H1 (cell line): ENCODE measurements at regions not wholly inside any gene's neighbourhood (a gene's known extent, or its start where the extent isn't known, plus 50 kb on each side); places are given as distances from the start of the nearest gene placed in this dataset.

Experiments used
- CTCF ChIA-PET: fragments of 300-600 bp; sonication (Branson Sonifier 250); formaldehyde crosslinking; loops from one replicate; lab custom pipeline; 2021; ENCODE audit not compliant: partially characterized antibody; lab: Charles Lee
- POLR2A ChIA-PET: fragments of 300-600 bp; sonication (Branson Sonifier 250); formaldehyde crosslinking; loops from one replicate; lab custom pipeline; 2021; ENCODE audit warnings: inconsistent platforms; ENCODE audit not compliant: partially characterized antibody; lab: Charles Lee
- DNase-seq, 2 experiments: peaks; one replicate each; pipeline versions ENCODE4 v3.0.0 to v3.0.0-alpha.2; 2010 to 2022; ENCODE audit warnings: low spot score in 2 of 2, low read depth in 1 of 2, mixed read lengths in 1 of 2
- FAIRE-seq: peaks from 2 replicates; lab custom pipeline; 2011; peaks lifted over from hg19 to GRCh38; lab: Jason Lieb, UNC
- H2AFZ ChIP-seq: 2 replicates; pipeline ENCODE4 v1.8.1; 2012; ENCODE audit warnings: low read length, inconsistent platforms
- H2AK5ac ChIP-seq: 2 replicates; pipeline ENCODE4 v1.6.1; 2013; ENCODE audit warnings: low read depth, low read length
- H2BK120ac ChIP-seq: replicated peaks from 2 replicates; pipeline ENCODE3; 2013; ENCODE audit warnings: low read depth, low read length, inconsistent platforms
- H2BK12ac ChIP-seq: 2 replicates; pipeline ENCODE4 v1.6.1; 2013; ENCODE audit warnings: low read depth, low read length
- H2BK15ac ChIP-seq: 2 replicates; pipeline ENCODE4 v1.6.1; 2013; ENCODE audit warnings: low read length
- H2BK20ac ChIP-seq: 2 replicates; pipeline ENCODE4 v1.6.1; 2013; ENCODE audit warnings: low read length
- H2BK5ac ChIP-seq: 2 replicates; pipeline ENCODE4 v1.6.1; 2013; ENCODE audit warnings: low read depth, low read length
- H3K14ac ChIP-seq: 2 replicates; pipeline ENCODE4 v1.6.1; 2013; ENCODE audit warnings: inconsistent platforms; ENCODE audit not compliant: insufficient read length
- H3K18ac ChIP-seq: 2 replicates; pipeline ENCODE4 v1.6.1; 2013; ENCODE audit warnings: low read length; ENCODE audit errors: extremely low read depth
- H3K23ac ChIP-seq: 2 replicates; pipeline ENCODE4 v1.6.1; 2013; ENCODE audit warnings: inconsistent platforms; ENCODE audit not compliant: insufficient read length
- H3K23me2 ChIP-seq: 2 replicates; pipeline ENCODE4 v1.6.1; 2013; ENCODE audit warnings: low read depth, low read length
- H3K27ac ChIP-seq: 2 replicates; pipeline ENCODE4 v1.6.1; 2011; ENCODE audit warnings: low read depth, low read length, inconsistent platforms
- H3K27me3 ChIP-seq, 4 experiments: replicated peaks in 1 of 4; 1 replicate in 1 of 4; 2 replicates in 3 of 4; pipeline versions ENCODE4 v1.6.1 to v1.8.1; 2011 to 2013; ENCODE audit warnings: low read length in 3 of 4, mild to moderate bottlenecking in 3 of 4, inconsistent platforms in 2 of 4, mixed read lengths in 2 of 4, moderate library complexity in 1 of 4; ENCODE audit not compliant: control insufficient read depth in 3 of 4, insufficient read depth in 3 of 4; ENCODE audit errors: extremely low read depth in 1 of 4
- H3K36me3 ChIP-seq, 4 experiments: 2 replicates each; pipeline versions ENCODE4 v1.6.1 to v1.8.1; 2011 to 2013; ENCODE audit warnings: mild to moderate bottlenecking in 4 of 4, low read length in 3 of 4, moderate library complexity in 2 of 4, control low read depth in 1 of 4, inconsistent platforms in 1 of 4; ENCODE audit not compliant: insufficient read depth in 4 of 4, control insufficient read depth in 2 of 4
- H3K4ac ChIP-seq: replicated peaks from 2 replicates; pipeline ENCODE3; 2013; ENCODE audit warnings: low read length, low read depth, mixed read lengths, inconsistent platforms; ENCODE audit not compliant: insufficient read length
- H3K4me1 ChIP-seq, 4 experiments: replicated peaks in 1 of 4; 1 replicate in 1 of 4; 2 replicates in 3 of 4; pipeline versions ENCODE4 v1.6.1 to v1.8.1; 2011 to 2013; ENCODE audit warnings: low read length in 3 of 4, inconsistent platforms in 2 of 4, mixed read lengths in 1 of 4; ENCODE audit not compliant: insufficient read depth in 4 of 4, control insufficient read depth in 3 of 4
- H3K4me2 ChIP-seq, 2 experiments: 2 replicates each; pipeline versions ENCODE4 v1.6.1 to v1.8.1; 2011 to 2013; ENCODE audit warnings: low read depth in 2 of 2, low read length in 2 of 2, control low read depth in 1 of 2, inconsistent platforms in 1 of 2, mild to moderate bottlenecking in 1 of 2; ENCODE audit not compliant: insufficient read depth in 1 of 2
- H3K4me3 ChIP-seq, 4 experiments: fragments of 200-600, 300-600 bp in 1 of 4; sonication (generic), shearing (Covaris generic), sonication (Bioruptor Twin) in 1 of 4; 2 replicates each; pipeline versions ENCODE4 v1.5.1 to v1.8.1; 2011 to 2016; ENCODE audit warnings: low read length in 4 of 4, low read depth in 3 of 4, control low read depth in 2 of 4, inconsistent platforms in 2 of 4, mild to moderate bottlenecking in 2 of 4, mixed read lengths in 1 of 4, moderate library complexity in 1 of 4; ENCODE audit not compliant: insufficient read depth in 2 of 4; ENCODE audit errors: extremely low read depth in 1 of 4
- H3K56ac ChIP-seq: replicated peaks from 2 replicates; pipeline ENCODE3; 2013; ENCODE audit warnings: low read depth, mild to moderate bottlenecking, mixed read lengths, low read length, inconsistent platforms; ENCODE audit not compliant: insufficient read length
- H3K79me1 ChIP-seq: 2 replicates; pipeline ENCODE4 v1.6.1; 2013; ENCODE audit warnings: low read depth, low read length, control low read depth
- H3K79me2 ChIP-seq, 2 experiments: 2 replicates each; pipeline versions ENCODE4 v1.6.1 to v1.8.1; 2012 to 2013; ENCODE audit warnings: low read length in 2 of 2, mild to moderate bottlenecking in 2 of 2, inconsistent platforms in 1 of 2; ENCODE audit not compliant: insufficient read depth in 2 of 2, control insufficient read depth in 1 of 2
- H3K9ac ChIP-seq, 4 experiments: replicated peaks in 1 of 4; 1 replicate in 1 of 4; 2 replicates in 3 of 4; pipeline versions ENCODE4 v1.6.1 to v1.8.1; 2011 to 2013; ENCODE audit warnings: low read depth in 3 of 4, low read length in 3 of 4, control low read depth in 2 of 4, mild to moderate bottlenecking in 2 of 4, moderate library complexity in 2 of 4, inconsistent platforms in 1 of 4; ENCODE audit errors: extremely low read depth in 1 of 4
- H3K9me3 ChIP-seq, 2 experiments: 2 replicates each; pipeline versions ENCODE4 v1.6.1 to v1.8.1; 2012 to 2013; ENCODE audit warnings: mild to moderate bottlenecking in 2 of 2, moderate library complexity in 2 of 2, control low read depth in 1 of 2, inconsistent platforms in 1 of 2, low read depth in 1 of 2, low read length in 1 of 2, mixed read lengths in 1 of 2; ENCODE audit not compliant: insufficient read depth in 2 of 2
- H4K20me1 ChIP-seq, 2 experiments: replicated peaks in 1 of 2; 2 replicates each; pipeline versions ENCODE3 to v1.8.1; 2011 to 2013; ENCODE audit warnings: inconsistent platforms in 2 of 2, low read length in 2 of 2, mild to moderate bottlenecking in 1 of 2; ENCODE audit not compliant: insufficient read depth in 2 of 2, control insufficient read depth in 1 of 2
- H4K5ac ChIP-seq: 2 replicates; pipeline ENCODE4 v1.6.1; 2013; ENCODE audit warnings: low read length, low read depth, mixed read lengths, inconsistent platforms; ENCODE audit not compliant: insufficient read length
- H4K8ac ChIP-seq: 2 replicates; pipeline ENCODE4 v1.8.0; 2013; ENCODE audit warnings: mild to moderate bottlenecking, moderate library complexity, low read length, inconsistent platforms; ENCODE audit not compliant: insufficient read depth; ENCODE audit errors: extremely low read depth
- H4K91ac ChIP-seq: replicated peaks from 2 replicates; pipeline ENCODE3; 2013; ENCODE audit warnings: low read length, mixed read lengths, inconsistent platforms; ENCODE audit not compliant: insufficient read length
- ATF3 ChIP-seq: IDR thresholded peaks from 2 replicates; pipeline ENCODE4 v1.6.1; 2011; ENCODE audit warnings: low read depth, mild to moderate bottlenecking, low read length; ENCODE audit not compliant: insufficient read depth
- CBX8 ChIP-seq: fragments of 300-800, 300-1000 bp; sonication (generic); IDR thresholded peaks from 2 replicates; pipeline ENCODE4 v1.7.1; 2016; ENCODE audit warnings: low read depth, low read length, borderline replicate concordance
- CEBPB ChIP-seq: IDR thresholded peaks from 2 replicates; pipeline ENCODE4 v1.6.1; 2012; ENCODE audit warnings: low read depth, low read length
- CHD1 ChIP-seq: IDR thresholded peaks from 2 replicates; pipeline ENCODE4 v1.6.1; 2012; ENCODE audit warnings: low read depth, low read length, improper control_type of control experiment
- EGR1 ChIP-seq: IDR thresholded peaks from 2 replicates; pipeline ENCODE4 v1.6.1; 2011; ENCODE audit warnings: low read depth, low read length, borderline replicate concordance
- FOSL1 ChIP-seq: IDR thresholded peaks from 2 replicates; pipeline ENCODE4 v1.6.1; 2011; ENCODE audit warnings: mild to moderate bottlenecking, low read depth, low read length, moderate library complexity; ENCODE audit not compliant: insufficient read depth
- HDAC6 ChIP-seq: IDR thresholded peaks from one replicate; pipeline ENCODE4 v1.7.1; 2012; ENCODE audit warnings: low read depth, mild to moderate bottlenecking, inconsistent platforms, low read length, moderate library complexity
- KDM1A ChIP-seq: fragments of 200-600, 300-600 bp; sonication (generic); IDR thresholded peaks from 2 replicates; pipeline ENCODE4 v1.7.1; 2016; ENCODE audit warnings: mild to moderate bottlenecking, low read length, borderline replicate concordance
- POLR2AphosphoS5 ChIP-seq: IDR thresholded peaks from 2 replicates; pipeline ENCODE4 v1.6.1; 2011; ENCODE audit warnings: low read depth, low read length
- POU5F1 ChIP-seq: IDR thresholded peaks from 2 replicates; pipeline ENCODE4 v1.6.1; 2011; ENCODE audit warnings: low read depth, mild to moderate bottlenecking, low read length, moderate library complexity
- RAD21 ChIP-seq, 2 experiments: IDR thresholded peaks in 1 of 2; conservative IDR thresholded peaks in 1 of 2; 2 replicates each; pipeline ENCODE4 v1.6.1; 2011; ENCODE audit warnings: low read depth in 2 of 2, low read length in 2 of 2, improper control_type of control experiment in 1 of 2, inconsistent platforms in 1 of 2, mild to moderate bottlenecking in 1 of 2, moderate library complexity in 1 of 2
- RXRA ChIP-seq: IDR thresholded peaks from 2 replicates; pipeline ENCODE4 v1.6.1; 2011; ENCODE audit warnings: low read depth, mild to moderate bottlenecking, low read length, moderate library complexity; ENCODE audit not compliant: insufficient read depth
- SIN3A ChIP-seq, 2 experiments: IDR thresholded peaks in 1 of 2; conservative IDR thresholded peaks in 1 of 2; 2 replicates each; pipeline ENCODE4 v1.6.1; 2011 to 2012; ENCODE audit warnings: low read length in 2 of 2, improper control_type of control experiment in 1 of 2, low read depth in 1 of 2, mild to moderate bottlenecking in 1 of 2
- SP2 ChIP-seq: IDR thresholded peaks from 2 replicates; pipeline ENCODE4 v1.6.1; 2012; ENCODE audit warnings: mild to moderate bottlenecking, low read length, inconsistent platforms
- SRF ChIP-seq: IDR thresholded peaks from 2 replicates; pipeline ENCODE4 v1.6.1; 2011; ENCODE audit warnings: mild to moderate bottlenecking, low read depth, low read length, moderate library complexity
- TCF12 ChIP-seq: IDR thresholded peaks from 2 replicates; pipeline ENCODE4 v1.6.1; 2011; ENCODE audit warnings: low read depth, mild to moderate bottlenecking, low read length

- DNase-seq = no peak
- Histone ChIP-seq H2BK20ac (no peak overlapping the region), H3K27ac (no peak overlapping the region), H3K9ac (no peak overlapping the region), H4K20me1 (no peaks in the 10 kb centered on the region), H2AFZ (no peak overlapping the region), H3K23ac (no peak overlapping the region), H2BK120ac (no peak overlapping the region), H2AK5ac (no peak overlapping the region), H4K5ac (no peak overlapping the region), H3K36me3 (no peaks in the 10 kb centered on the region; a peak in 1 of 8 replicates), H3K4me1 (no peaks in the 10 kb centered on the region), H3K4me3 (no peak overlapping the region), H3K27me3 (no peaks in the 10 kb centered on the region), H3K9me3 (peaks cover 10 to 14% of the 10 kb centered on the region in 2 experiments), H2BK15ac (no peak overlapping the region), H4K8ac (no peak overlapping the region), H3K18ac (no peak overlapping the region), H3K56ac (no peak overlapping the region), H3K4me2 (no peak overlapping the region), H3K23me2 (no peaks in the 10 kb centered on the region), H2BK5ac (no peak overlapping the region), H3K4ac (no peak overlapping the region), H3K79me1 (no peaks in the 10 kb centered on the region), H3K79me2 (no peaks in the 10 kb centered on the region), H2BK12ac (no peak overlapping the region), H3K14ac (no peak overlapping the region), H4K91ac (no peak overlapping the region)
- ChIA-PET CTCF (interaction anchor here (0.9 kb wide), 1 partner anchor 36 kb away, joined by 4 read pairs; no protein-coding TSS in a partner anchor), POLR2A (no interaction called here)
- FAIRE-seq = no peak
- TF ChIP-seq POLR2AphosphoS5 (no peak), FOSL1 (no peak), HDAC6 (no peak), CBX8 (no peak), SRF (no peak), KDM1A (no peak), TCF12 (no peak), RXRA (no peak), SIN3A (conservative IDR thresholded peaks at IDR 0.05 in 1 of 2, IDR thresholded peaks at IDR 0.05 in 1 of 2; ENCODE audit: low read depth in 1 of 2, low read length in 2 of 2) (no peak), ATF3 (no peak), POU5F1 (no peak), EGR1 (no peak), RAD21 (IDR thresholded peaks at IDR 0.05 in 1 of 2, conservative IDR thresholded peaks at IDR 0.05 in 1 of 2; ENCODE audit: low read depth in 2 of 2, low read length in 2 of 2) (no peak), CEBPB (no peak), CHD1 (no peak), SP2 (no peak)
These were observed 110.2 kb upstream of the NAP1L1 start for GRCh38 chr12:76194724-76195123.
